ENCODE measurements at regions not wholly inside any gene's neighbourhood (a gene's known extent, or its start where the extent isn't known, plus 50 kb on each side); places are given as distances from the start of the nearest gene placed in this dataset.

DNA sequence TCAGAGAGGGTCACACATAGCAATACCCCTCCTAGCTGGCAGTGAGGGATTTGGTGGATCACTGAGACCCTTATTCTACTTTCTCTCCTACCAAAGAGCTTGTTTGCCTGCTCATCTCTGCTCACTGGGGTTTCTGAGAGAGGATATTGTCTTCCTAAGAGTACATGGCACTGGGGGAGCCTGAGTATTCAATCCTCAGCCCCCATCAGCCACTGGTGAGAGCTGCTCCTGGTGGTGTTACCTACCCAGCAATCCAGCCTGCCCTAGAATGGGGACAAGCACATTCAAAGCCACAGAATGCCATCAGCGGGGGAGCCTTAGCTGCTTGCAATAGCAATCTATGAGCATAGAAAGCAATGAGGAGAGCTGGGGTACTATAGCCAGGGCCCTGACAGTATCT is 281.1 kb downstream of the WDR11 start:
- Histone ChIP-seq H3K27me3 (ENCODE audit: insufficient read depth, low read depth, low read length) (no peaks in the 10 kb centered on the region), H3K9me2 (ENCODE audit: insufficient read depth, low read length) (no peaks in the 10 kb centered on the region), H3K4me3 (ENCODE audit: low read length) (no peak overlapping the region), H3K79me2 (replicated peaks; ENCODE audit: insufficient read depth, low read length) (no peaks in the 10 kb centered on the region), H3K27ac (ENCODE audit: low read length) (no peak overlapping the region), H3K9ac (ENCODE audit: low read length) (no peak overlapping the region), H3F3A (ENCODE audit: insufficient read depth, low read length, poor library complexity, severe bottlenecking) (no peaks in the 10 kb centered on the region), H3K36me3 (ENCODE audit: insufficient read depth, low read length) (no peaks in the 10 kb centered on the region), H2AFZ (ENCODE audit: low read depth, low read length) (no peak overlapping the region), H3K9me3 (ENCODE audit: low read length) (no peaks in the 10 kb centered on the region), H4K20me1 (ENCODE audit: insufficient read depth) (no peaks in the 10 kb centered on the region), H3K4me2 (ENCODE audit: low read length) (no peak overlapping the region)
- no peak for TF ChIP-seq RAD21 (conservative IDR thresholded peaks at IDR 0.05)
- TF ChIP-seq, protein P1, sequence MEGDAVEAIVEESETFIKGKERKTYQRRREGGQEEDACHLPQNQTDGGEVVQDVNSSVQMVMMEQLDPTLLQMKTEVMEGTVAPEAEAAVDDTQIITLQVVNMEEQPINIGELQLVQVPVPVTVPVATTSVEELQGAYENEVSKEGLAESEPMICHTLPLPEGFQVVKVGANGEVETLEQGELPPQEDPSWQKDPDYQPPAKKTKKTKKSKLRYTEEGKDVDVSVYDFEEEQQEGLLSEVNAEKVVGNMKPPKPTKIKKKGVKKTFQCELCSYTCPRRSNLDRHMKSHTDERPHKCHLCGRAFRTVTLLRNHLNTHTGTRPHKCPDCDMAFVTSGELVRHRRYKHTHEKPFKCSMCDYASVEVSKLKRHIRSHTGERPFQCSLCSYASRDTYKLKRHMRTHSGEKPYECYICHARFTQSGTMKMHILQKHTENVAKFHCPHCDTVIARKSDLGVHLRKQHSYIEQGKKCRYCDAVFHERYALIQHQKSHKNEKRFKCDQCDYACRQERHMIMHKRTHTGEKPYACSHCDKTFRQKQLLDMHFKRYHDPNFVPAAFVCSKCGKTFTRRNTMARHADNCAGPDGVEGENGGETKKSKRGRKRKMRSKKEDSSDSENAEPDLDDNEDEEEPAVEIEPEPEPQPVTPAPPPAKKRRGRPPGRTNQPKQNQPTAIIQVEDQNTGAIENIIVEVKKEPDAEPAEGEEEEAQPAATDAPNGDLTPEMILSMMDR (IDR thresholded peaks at IDR 0.05; ENCODE audit: poor library complexity, severe bottlenecking) = no peak
- TF ChIP-seq SMC3 (conservative IDR thresholded peaks at IDR 0.05; ENCODE audit: poor library complexity) = no peak
- TF ChIP-seq POLR2AphosphoS5 (IDR thresholded peaks at IDR 0.05) = no peak
- TF ChIP-seq, protein P2, sequence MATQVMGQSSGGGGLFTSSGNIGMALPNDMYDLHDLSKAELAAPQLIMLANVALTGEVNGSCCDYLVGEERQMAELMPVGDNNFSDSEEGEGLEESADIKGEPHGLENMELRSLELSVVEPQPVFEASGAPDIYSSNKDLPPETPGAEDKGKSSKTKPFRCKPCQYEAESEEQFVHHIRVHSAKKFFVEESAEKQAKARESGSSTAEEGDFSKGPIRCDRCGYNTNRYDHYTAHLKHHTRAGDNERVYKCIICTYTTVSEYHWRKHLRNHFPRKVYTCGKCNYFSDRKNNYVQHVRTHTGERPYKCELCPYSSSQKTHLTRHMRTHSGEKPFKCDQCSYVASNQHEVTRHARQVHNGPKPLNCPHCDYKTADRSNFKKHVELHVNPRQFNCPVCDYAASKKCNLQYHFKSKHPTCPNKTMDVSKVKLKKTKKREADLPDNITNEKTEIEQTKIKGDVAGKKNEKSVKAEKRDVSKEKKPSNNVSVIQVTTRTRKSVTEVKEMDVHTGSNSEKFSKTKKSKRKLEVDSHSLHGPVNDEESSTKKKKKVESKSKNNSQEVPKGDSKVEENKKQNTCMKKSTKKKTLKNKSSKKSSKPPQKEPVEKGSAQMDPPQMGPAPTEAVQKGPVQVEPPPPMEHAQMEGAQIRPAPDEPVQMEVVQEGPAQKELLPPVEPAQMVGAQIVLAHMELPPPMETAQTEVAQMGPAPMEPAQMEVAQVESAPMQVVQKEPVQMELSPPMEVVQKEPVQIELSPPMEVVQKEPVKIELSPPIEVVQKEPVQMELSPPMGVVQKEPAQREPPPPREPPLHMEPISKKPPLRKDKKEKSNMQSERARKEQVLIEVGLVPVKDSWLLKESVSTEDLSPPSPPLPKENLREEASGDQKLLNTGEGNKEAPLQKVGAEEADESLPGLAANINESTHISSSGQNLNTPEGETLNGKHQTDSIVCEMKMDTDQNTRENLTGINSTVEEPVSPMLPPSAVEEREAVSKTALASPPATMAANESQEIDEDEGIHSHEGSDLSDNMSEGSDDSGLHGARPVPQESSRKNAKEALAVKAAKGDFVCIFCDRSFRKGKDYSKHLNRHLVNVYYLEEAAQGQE (IDR thresholded peaks at IDR 0.05; ENCODE audit: borderline replicate concordance) = no peak
- TF ChIP-seq EP300 (conservative IDR thresholded peaks at IDR 0.05; ENCODE audit: poor library complexity, severe bottlenecking) = no peak
- no peak for TF ChIP-seq TAF1 (IDR thresholded peaks at IDR 0.05; ENCODE audit: low read depth)
- TF ChIP-seq EZH2 (IDR thresholded peaks at IDR 0.05; ENCODE audit: borderline replicate concordance, insufficient read depth, low read length, poor library complexity, severe bottlenecking) = no peak
- no peak for TF ChIP-seq MXI1 (conservative IDR thresholded peaks at IDR 0.05; ENCODE audit: poor library complexity, severe bottlenecking)

DNA sequence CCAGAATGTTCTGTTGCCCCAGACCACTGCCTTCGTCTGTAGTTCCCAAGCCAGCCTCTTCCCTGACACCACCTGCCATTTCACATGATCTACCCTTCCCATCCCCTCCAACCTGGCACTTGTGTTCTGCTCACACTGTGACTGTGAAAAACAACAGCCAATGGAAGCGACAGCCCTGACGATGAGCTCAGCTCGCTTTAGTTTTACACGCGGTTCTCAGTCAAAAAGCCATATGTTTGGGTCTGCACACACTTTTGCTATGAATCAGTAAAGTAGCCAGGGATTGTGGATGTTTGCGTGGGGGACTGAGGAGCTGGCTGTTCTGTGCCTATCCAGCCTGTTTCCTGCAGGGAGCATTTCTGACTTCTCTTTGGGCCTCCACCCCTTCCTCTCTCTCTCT is 282.7 kb downstream of the WDR11 start:
- Histone ChIP-seq H3F3A (ENCODE audit: insufficient read depth, low read length, poor library complexity, severe bottlenecking) (no peaks in the 10 kb centered on the region), H3K27ac (ENCODE audit: low read length) (no peak overlapping the region), H3K4me2 (ENCODE audit: low read length) (no peak overlapping the region), H3K9me3 (ENCODE audit: low read length) (no peaks in the 10 kb centered on the region), H3K27me3 (ENCODE audit: insufficient read depth, low read depth, low read length) (no peaks in the 10 kb centered on the region), H3K79me2 (replicated peaks; ENCODE audit: insufficient read depth, low read length) (no peaks in the 10 kb centered on the region), H4K20me1 (ENCODE audit: insufficient read depth) (no peaks in the 10 kb centered on the region), H3K4me3 (ENCODE audit: low read length) (no peak overlapping the region), H3K36me3 (ENCODE audit: insufficient read depth, low read length) (no peaks in the 10 kb centered on the region), H3K9ac (ENCODE audit: low read length) (no peak overlapping the region), H3K9me2 (ENCODE audit: insufficient read depth, low read length) (no peaks in the 10 kb centered on the region), H2AFZ (ENCODE audit: low read depth, low read length) (no peak overlapping the region)
- TF ChIP-seq POLR2AphosphoS5 (IDR thresholded peaks at IDR 0.05) (no peak), EZH2 (IDR thresholded peaks at IDR 0.05; ENCODE audit: borderline replicate concordance, insufficient read depth, low read length, poor library complexity, severe bottlenecking) (no peak), MXI1 (conservative IDR thresholded peaks at IDR 0.05; ENCODE audit: poor library complexity, severe bottlenecking) (no peak), EP300 (conservative IDR thresholded peaks at IDR 0.05; ENCODE audit: poor library complexity, severe bottlenecking) (no peak)
- TF ChIP-seq, protein P1 (IDR thresholded peaks at IDR 0.05; ENCODE audit: poor library complexity, severe bottlenecking) = no peak
